GM21423 (cell line): ENCODE measurements at regions not wholly inside any gene's neighbourhood (a gene's known extent, or its start where the extent isn't known, plus 50 kb on each side); places are given as distances from the start of the nearest gene placed in this dataset.

ENCODE experiments used
- ATAC-seq: cut with Tn5 transposase; IDR thresholded peaks from one replicate; pipeline ENCODE4 v1.9.1; 2021; ENCODE audit warnings: mild to moderate bottlenecking, moderate library complexity; ENCODE audit not compliant: unreplicated experiment

GRCh38 chr2:235291461-235291860 lies 202.4 kb upstream of the AGAP1 start:
- ATAC-seq: no peak

- no peak for ATAC-seq
Measured at GRCh38 chr2:235293061-235293460, 200.8 kb upstream of the AGAP1 start.

- no peak for ATAC-seq
Measured at GRCh38 chr2:235295831-235296230, 198.0 kb upstream of the AGAP1 start.

GRCh38 chr2:235300368-235301201 lies 193.3 kb upstream of the AGAP1 start:
- ATAC-seq: no peak

GRCh38 chr2:235301202-235302076 lies 192.4 kb upstream of the AGAP1 start:
- ATAC-seq: no peak

GRCh38 chr2:235302263-235302662 lies 191.6 kb upstream of the AGAP1 start:
- ATAC-seq: no peak

DNA sequence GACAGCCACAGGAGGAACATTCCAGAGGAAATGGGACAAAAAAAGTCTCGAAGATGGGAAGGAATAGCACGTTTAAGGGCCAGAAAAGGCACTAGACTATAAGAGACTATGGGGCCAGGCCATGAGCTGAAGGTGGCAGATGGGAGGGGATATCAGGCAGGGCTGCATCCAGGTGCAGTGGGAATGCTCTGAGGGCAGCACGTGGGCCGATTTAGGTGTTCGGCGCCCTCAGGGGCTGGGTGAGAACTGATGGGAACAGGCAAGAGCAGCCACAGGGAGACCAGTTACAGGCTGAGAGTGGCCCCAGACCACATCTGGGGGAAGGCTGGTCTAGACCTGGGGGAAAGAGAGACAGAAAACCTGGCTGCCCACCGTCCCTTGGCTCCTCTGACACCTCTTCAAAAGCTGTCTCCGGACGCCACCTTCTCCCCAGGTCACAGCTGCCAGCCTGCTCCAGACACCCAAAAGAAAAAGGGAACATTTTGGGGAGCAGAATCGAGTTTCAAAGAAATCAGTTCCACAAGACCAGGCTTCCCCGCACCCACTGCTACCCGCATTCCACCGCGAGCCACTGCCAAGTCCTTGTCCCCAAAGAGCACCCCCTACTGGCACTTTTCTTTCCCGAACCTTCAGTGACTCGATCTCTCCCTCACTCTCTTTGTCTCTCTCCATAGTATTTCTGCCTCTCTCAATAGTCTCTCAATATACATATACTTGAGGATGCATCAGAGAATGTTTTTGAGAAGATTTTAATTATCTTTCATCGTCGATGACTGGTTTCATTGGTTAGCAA lies 190.1 kb upstream of the AGAP1 start:
- no peak for ATAC-seq

GRCh38 chr2:235305678-235306077 lies 188.2 kb upstream of the AGAP1 start:
- no peak for ATAC-seq

DNA sequence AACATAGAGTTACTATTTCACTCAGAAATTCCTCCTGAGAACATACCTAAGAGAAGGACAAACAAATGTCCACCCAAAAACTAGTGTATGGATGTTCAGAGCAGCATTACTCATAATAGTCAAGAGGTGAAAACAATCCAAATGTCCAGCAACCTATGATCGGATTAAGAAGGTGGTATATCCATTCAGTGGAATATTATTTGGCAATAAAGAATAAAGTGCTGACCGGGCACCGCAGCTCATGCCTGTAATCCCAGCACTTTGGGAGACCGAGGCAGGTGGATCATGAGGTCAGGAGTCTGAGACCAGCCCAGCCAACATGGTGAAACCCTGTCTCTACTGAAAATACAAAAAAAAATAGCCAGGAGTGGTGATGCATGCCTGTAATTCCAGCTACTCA lies 182.8 kb upstream of the AGAP1 start:
- no peak for ATAC-seq

DNA sequence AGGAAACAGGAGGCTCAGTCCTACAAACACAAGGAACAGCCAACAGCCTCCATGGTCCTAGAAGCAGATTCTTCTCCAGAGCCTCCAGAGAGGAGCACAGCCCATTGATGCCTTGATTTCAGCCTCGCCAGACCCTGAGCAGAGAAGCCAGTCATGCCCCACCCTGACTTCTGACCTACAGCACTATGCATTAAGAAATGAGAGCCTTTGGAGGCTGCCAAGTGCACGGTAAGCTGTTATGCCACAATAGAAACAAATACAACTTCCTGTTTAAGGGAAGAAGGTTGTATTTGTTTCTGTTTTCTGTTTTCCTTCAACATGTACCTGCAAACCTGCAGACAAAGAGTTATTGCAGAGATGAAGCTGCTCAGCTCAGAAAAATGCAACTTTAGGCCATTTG lies 181.3 kb upstream of the AGAP1 start:
- ATAC-seq: no peak

GRCh38 chr2:235314371-235314930 lies 179.4 kb upstream of the AGAP1 start:
- ATAC-seq: no peak

- ATAC-seq: no peak
Measured at GRCh38 chr2:235319095-235319494, 174.7 kb upstream of the AGAP1 start.

DNA sequence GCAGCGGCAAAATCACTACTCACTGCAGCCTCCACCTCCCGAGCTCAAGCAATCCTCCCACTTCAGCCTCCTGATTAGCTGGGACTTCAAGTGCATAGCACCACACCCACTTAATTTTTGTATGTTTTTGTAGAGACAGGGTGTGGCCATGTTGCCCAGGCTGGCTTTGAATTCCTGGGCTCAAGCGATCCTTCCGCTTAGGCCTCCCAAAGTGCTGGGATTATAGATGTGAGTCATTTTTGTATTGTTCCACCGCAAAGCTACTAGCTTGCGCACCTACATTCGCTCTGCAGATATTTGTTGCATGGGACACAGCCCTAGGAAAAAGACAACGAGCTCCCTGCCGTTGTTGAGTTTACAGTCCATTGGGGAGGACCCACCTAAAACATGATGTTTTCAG lies 173.5 kb upstream of the AGAP1 start:
- no peak for ATAC-seq

DNA sequence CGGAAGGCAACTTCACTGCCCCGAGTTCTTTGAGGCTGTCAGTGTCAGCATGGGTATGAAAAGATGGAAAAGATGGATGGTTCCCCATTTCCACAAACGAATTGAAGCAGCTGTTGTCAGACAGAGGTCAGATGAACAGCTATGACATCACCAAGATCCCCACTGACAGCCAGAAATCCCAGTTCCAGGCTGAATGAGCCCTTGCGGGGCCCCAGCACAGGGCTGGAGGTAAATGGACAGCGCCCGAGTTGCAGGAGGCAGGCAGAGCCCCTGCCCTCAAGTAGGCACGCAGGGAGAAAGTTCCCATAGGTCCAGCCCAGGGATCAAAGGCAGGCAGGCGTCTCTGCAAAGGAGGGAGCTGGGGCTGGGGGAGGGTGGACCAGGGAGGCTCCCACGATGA lies 169.5 kb upstream of the AGAP1 start:
- ATAC-seq: no peak

GRCh38 chr2:235325151-235325550 lies 168.7 kb upstream of the AGAP1 start:
- ATAC-seq: no peak

DNA sequence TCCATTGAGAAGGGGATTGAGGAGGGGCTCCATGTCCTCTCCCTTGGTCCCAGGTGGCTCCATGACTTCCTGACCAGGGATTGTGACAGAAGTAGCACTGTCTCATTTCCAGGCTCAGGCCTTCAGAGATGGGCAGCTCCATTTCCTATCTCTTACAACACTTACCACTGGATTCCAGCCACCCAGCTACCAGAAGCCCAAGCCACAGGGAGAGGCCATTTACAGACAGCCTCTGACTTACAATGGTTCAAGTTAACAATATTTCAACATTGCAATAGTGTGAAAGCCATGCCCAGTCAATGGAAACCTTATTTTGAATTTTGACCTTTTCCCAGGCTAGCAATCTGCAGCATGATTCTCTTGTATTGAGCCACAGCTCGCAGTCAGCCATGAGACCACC lies 164.9 kb upstream of the AGAP1 start:
- ATAC-seq: no peak

DNA sequence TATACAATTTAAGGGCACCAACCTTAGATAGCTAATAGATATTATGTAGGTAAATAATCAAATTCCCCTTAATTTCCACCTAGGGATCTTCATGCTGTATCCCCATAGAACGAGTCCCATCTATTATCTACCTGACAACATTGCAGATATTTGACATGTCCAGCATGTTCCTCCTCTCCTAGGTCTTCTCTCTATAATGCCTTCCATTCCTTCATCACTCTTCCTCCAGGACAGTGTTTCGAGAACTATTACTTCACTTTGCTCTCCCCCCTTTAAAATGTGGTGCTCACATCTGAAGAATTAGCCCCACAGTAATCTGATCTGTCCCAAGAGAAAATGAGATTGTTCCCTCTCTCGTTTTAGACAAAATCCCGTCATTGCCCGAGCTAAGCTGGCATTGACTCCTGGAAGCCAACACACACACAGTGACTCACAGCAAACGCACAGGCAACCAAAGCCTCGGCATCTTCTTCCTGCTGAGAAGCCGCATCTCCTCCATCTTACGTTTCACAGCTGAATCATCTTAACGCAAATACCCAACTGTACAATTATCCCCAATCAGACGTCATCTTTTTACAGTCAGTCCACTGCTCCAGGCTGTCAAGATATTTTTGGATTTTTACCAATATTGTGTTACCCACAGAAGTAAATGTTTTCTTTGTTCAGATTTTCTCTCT lies 162.9 kb upstream of the AGAP1 start:
- ATAC-seq: no peak

- ATAC-seq: no peak
Measured at GRCh38 chr2:235332240-235332890, 161.5 kb upstream of the AGAP1 start.

DNA sequence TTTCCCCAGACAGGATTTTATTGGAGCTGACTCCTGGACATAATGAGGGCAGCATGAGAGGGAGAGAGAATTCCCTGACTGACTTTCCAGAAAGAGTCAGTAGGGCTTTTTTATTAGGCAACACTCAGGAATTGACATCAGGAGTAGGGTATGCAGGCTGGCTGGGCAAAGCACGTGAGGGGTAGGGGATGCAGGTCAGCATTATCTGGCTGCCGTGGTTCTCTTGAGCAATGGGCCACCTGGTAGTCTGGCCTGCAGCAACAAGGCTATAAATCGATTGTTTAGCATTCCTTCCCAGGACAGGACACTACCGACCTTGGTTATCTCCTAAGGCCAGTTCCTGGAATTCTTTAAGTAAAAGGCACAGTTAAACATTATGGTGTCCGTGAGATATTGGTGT lies 160.8 kb upstream of the AGAP1 start:
- ATAC-seq: no peak

DNA sequence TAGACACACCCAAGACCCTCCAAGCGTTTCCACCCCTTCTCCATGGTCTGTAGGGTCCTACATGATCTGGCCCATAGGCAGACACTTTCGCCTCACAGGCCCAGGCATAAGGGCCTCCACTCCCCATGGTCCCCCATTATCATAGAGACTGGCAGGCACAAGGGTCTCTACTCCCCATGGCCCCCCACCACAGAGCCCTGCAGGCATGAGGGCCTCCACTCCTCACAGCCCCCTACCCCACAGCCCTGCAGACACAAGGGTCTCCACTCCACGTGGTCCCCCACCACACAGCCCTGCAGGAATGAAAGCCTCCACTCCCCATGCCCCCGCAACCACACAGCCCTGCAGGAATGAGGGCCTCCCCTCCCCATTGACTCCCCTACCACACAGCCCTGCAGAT lies 159.7 kb upstream of the AGAP1 start:
- no peak for ATAC-seq
